ENCODE measurements at regions not wholly inside any gene's neighbourhood (a gene's known extent, or its start where the extent isn't known, plus 50 kb on each side); places are given as distances from the start of the nearest gene placed in this dataset.

GRCh38 chr10:108388706-108389105 lies 1224.2 kb upstream of the SORCS1 start:
- H3K27ac ChIP-seq (ENCODE audit: insufficient read depth, low read length), result no peak overlapping the region
- ATAC-seq (ENCODE audit: low read depth) (no peak), DNase-seq (no peak)
- H3K36me3 ChIP-seq (ENCODE audit: control insufficient read depth, insufficient read depth, low read length), result no peaks in the 10 kb centered on the region
- no peak overlapping the region for H3K4ac ChIP-seq (ENCODE audit: low read depth, low read length)
- no CpG with 5 or more reads among the region's 1 CpG for WGBS, 2 experiments (ENCODE audit: extremely low coverage in 2 of 2, insufficient read length in 1 of 2)
- dilution Hi-C loops (cut with HindIII; ENCODE audit: low sequenced_read_pairs, unreplicated experiment), result no loop called here
- TF ChIP-seq CEBPB (IDR thresholded peaks at IDR 0.05; ENCODE audit: low read depth, low read length), result no peak
- TF ChIP-seq CHD1 (IDR thresholded peaks at IDR 0.05; ENCODE audit: low read depth, low read length), result no peak
- TF ChIP-seq POLR2A (IDR thresholded peaks at IDR 0.05; ENCODE audit: low read depth, low read length), result no peak
- no peak for TF ChIP-seq FOS (IDR thresholded peaks at IDR 0.05; ENCODE audit: low read depth, low read length)
- no peak for TF ChIP-seq MAFK (IDR thresholded peaks at IDR 0.05; ENCODE audit: low read depth, low read length)
- no peak for TF ChIP-seq RFX5 (IDR thresholded peaks at IDR 0.05; ENCODE audit: low read depth, low read length)
- no peak for TF ChIP-seq SMC3 (IDR thresholded peaks at IDR 0.05; ENCODE audit: low read depth, low read length)
- TF ChIP-seq RAD21 (IDR thresholded peaks at IDR 0.05; ENCODE audit: low read length), result no peak
- no peak overlapping the region for H2BK5ac ChIP-seq (ENCODE audit: low read depth, low read length, poor library complexity, severe bottlenecking)
- H3K56ac ChIP-seq (ENCODE audit: extremely low read depth, insufficient read depth, low read length), result no peak overlapping the region
- no peaks in the 10 kb centered on the region for H3K79me1 ChIP-seq (ENCODE audit: low read depth in 1 of 2, low read length in 2 of 2)
- no peak overlapping the region for H2AFZ ChIP-seq (replicated peaks; ENCODE audit: low read length, poor library complexity)
- H3K18ac ChIP-seq (ENCODE audit: low read depth, low read length), result no peak overlapping the region
- no peak overlapping the region for H2BK20ac ChIP-seq (ENCODE audit: low read depth, low read length)
- no peak overlapping the region for H2BK15ac ChIP-seq (ENCODE audit: low read depth, low read length)
- no peak overlapping the region for H2AK5ac ChIP-seq (ENCODE audit: low read depth, low read length)
- H3K9ac ChIP-seq (ENCODE audit: low read depth, low read length), result no peak overlapping the region
- H3K9me1 ChIP-seq (ENCODE audit: insufficient read depth, low read length), result no peaks in the 10 kb centered on the region
- BruUV-seq (replicated peaks), result no TSS peak
- ChIA-PET POLR2A (ENCODE audit: unreplicated experiment) (no interaction called here), CTCF (no interaction called here)
- H4K5ac ChIP-seq (ENCODE audit: low read depth, low read length), result no peak overlapping the region
- no peaks in the 10 kb centered on the region; the same call in 1 of the 2 replicates for H3K9me3 ChIP-seq (ENCODE audit: control insufficient read depth, insufficient read depth, low read length)
- no peak overlapping the region for H3K14ac ChIP-seq (replicated peaks; ENCODE audit: low read depth, low read length)
- peaks cover 2% of the 10 kb centered on the region; the same call in 1 of the 2 replicates for H3K4me1 ChIP-seq (ENCODE audit: control insufficient read depth, insufficient read depth, low read length)
- no peak overlapping the region for H4K8ac ChIP-seq (ENCODE audit: low read depth in 2 of 2, low read length in 2 of 2)
- no peak overlapping the region for H4K91ac ChIP-seq (ENCODE audit: insufficient read depth, low read depth, low read length)
- in situ Hi-C loops (cut with MboI; ENCODE audit: low sequenced_read_pairs), result no loop called here
- H3K27me3 ChIP-seq (ENCODE audit: control insufficient read depth, insufficient read depth, low read length), result no peaks in the 10 kb centered on the region
- no peak overlapping the region for H3K4me2 ChIP-seq (ENCODE audit: low read depth, low read length)
- no peaks in the 10 kb centered on the region for H4K20me1 ChIP-seq (ENCODE audit: insufficient read depth, low read length)
- H3K4me3 ChIP-seq (ENCODE audit: insufficient read depth, low read depth, low read length), result no peak overlapping the region
- no peak overlapping the region for H2AK9ac ChIP-seq (replicated peaks; ENCODE audit: low read depth, low read length, poor library complexity)
- no peak overlapping the region for H3K23ac ChIP-seq (ENCODE audit: low read depth, low read length)
- no peak overlapping the region for H2BK120ac ChIP-seq (ENCODE audit: low read depth, low read length)
- intact Hi-C loops (cut with micrococcal nuclease), result no loop called here

All from IMR-90 (cell line).